Fibroblast of skin of right quadriceps (primary cell): ENCODE measurements at regions not wholly inside any gene's neighbourhood (a gene's known extent, or its start where the extent isn't known, plus 50 kb on each side); places are given as distances from the start of the nearest gene placed in this dataset.

Experiments used
- DNase-seq: peaks from one replicate; pipeline ENCODE4 v3.0.0-alpha.2; 2013

GRCh38 chr3:55413236-55413635 is 73.9 kb downstream of the WNT5A start:
- DNase-seq, result no peak

- DNase-seq, result no peak
Observed at GRCh38 chr3:55412545-55412944, 74.6 kb downstream of the WNT5A start.

GRCh38 chr3:55409806-55410205 is 77.3 kb downstream of the WNT5A start:
- DNase-seq, result no peak

GRCh38 chr3:55408193-55408826 is 78.8 kb downstream of the WNT5A start:
- DNase-seq, result no peak

- DNase-seq, result no peak
Observed at GRCh38 chr3:55407426-55407820, 79.7 kb downstream of the WNT5A start.

GRCh38 chr3:55406696-55407425 is 80.2 kb downstream of the WNT5A start:
- peak; percentile 47 for DNase-seq

- DNase-seq, result peak; percentile 15
Observed at GRCh38 chr3:55405436-55405835, 81.7 kb downstream of the WNT5A start.

- DNase-seq, result no peak
Observed at GRCh38 chr3:55402886-55403609, 84.1 kb downstream of the WNT5A start.

GRCh38 chr3:55380561-55380960 is 106.5 kb downstream of the WNT5A start:
- DNase-seq, result no peak

GRCh38 chr3:55376753-55377347 is 110.3 kb downstream of the WNT5A start:
- DNase-seq, result no peak

GRCh38 chr3:55373423-55373822 is 113.7 kb downstream of the WNT5A start:
- no peak for DNase-seq

- DNase-seq, result no peak
Observed at GRCh38 chr3:55370272-55370671, 116.8 kb downstream of the WNT5A start.

- no peak for DNase-seq
Observed at GRCh38 chr3:55369141-55369847, 117.8 kb downstream of the WNT5A start.

- no peak for DNase-seq
Observed at GRCh38 chr3:55368366-55368765, 118.7 kb downstream of the WNT5A start.

- no peak for DNase-seq
Observed at GRCh38 chr3:55367384-55367783, 119.7 kb downstream of the WNT5A start.

GRCh38 chr3:55364421-55364820 is 122.7 kb downstream of the WNT5A start:
- peak; percentile 81 for DNase-seq

GRCh38 chr3:55362210-55362960 is 124.7 kb downstream of the WNT5A start:
- DNase-seq, result peak; percentile 40

- DNase-seq, result no peak
Observed at GRCh38 chr3:55357796-55358195, 129.3 kb downstream of the WNT5A start.

GRCh38 chr3:55352668-55353067 is 134.4 kb downstream of the WNT5A start:
- no peak for DNase-seq

- no peak for DNase-seq
Observed at GRCh38 chr3:55349851-55350250, 137.3 kb downstream of the WNT5A start.

- no peak for DNase-seq
Observed at GRCh38 chr3:55343486-55344357, 143.4 kb downstream of the WNT5A start.
